Neural crest cell (in vitro differentiated cells): ENCODE measurements at regions not wholly inside any gene's neighbourhood (a gene's known extent, or its start where the extent isn't known, plus 50 kb on each side); places are given as distances from the start of the nearest gene placed in this dataset.

Source experiments
- DNase-seq: peaks from one replicate; pipeline ENCODE4 v3.0.0; 2021; ENCODE audit warnings: low read depth, mixed read lengths, low spot score
- H3K27ac Mint-ChIP-seq: one replicate; pipeline ENCODE4 v1.8.0; 2021; ENCODE audit warnings: mild to moderate bottlenecking, mixed read lengths; ENCODE audit not compliant: unreplicated experiment
- H3K27me3 Mint-ChIP-seq: 2 replicates; pipeline ENCODE4 v1.8.0; 2021; ENCODE audit warnings: low read depth, mild to moderate bottlenecking, mixed read lengths
- H3K36me3 Mint-ChIP-seq: 2 replicates; pipeline ENCODE4 v1.8.0; 2021; ENCODE audit warnings: low read depth, mild to moderate bottlenecking, mixed read lengths
- H3K4me1 Mint-ChIP-seq: 2 replicates; pipeline ENCODE4 v1.8.0; 2021; ENCODE audit warnings: mixed read lengths
- H3K4me3 Mint-ChIP-seq: one replicate; pipeline ENCODE4 v1.8.0; 2021; ENCODE audit warnings: mild to moderate bottlenecking, mixed read lengths
- H3K9me3 Mint-ChIP-seq: 2 replicates; pipeline ENCODE4 v1.8.0; 2021; ENCODE audit warnings: mixed read lengths
- TF ChIP-seq, protein P1 (sequence below): fragments of 200-600 bp; sonication (generic); conservative IDR thresholded peaks from 2 replicates; pipeline ENCODE4 v1.5.0; 2021; ENCODE audit warnings: antibody characterized with exemption, mild to moderate bottlenecking

DNA sequence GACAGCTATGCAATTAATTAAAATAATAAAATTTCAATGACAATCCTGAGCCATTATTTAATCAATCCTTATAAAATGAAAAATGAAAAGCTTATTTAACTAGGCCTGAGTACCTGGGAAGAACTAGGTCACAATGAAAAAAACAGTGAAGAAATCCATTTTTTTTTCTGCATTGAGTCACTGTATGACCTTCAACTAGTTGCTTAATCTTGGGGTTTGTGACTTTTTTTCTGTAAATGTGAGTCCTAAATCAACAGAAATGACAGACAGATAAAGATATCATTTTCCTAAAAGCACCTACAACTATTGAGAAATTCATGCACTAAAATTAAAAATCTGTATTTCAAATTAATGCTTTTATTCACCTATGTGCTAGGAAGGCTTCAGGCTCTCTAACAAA is 96.8 kb downstream of the TMEM26 start:
- Mint-ChIP-seq H3K36me3 (no peaks in the 10 kb centered on the region), H3K27me3 (peaks cover 13% of the 10 kb centered on the region), H3K27ac (no peak overlapping the region), H3K4me3 (no peak overlapping the region), H3K9me3 (peaks cover 7% of the 10 kb centered on the region), H3K4me1 (peaks cover 7% of the 10 kb centered on the region)
- TF ChIP-seq, protein P1, sequence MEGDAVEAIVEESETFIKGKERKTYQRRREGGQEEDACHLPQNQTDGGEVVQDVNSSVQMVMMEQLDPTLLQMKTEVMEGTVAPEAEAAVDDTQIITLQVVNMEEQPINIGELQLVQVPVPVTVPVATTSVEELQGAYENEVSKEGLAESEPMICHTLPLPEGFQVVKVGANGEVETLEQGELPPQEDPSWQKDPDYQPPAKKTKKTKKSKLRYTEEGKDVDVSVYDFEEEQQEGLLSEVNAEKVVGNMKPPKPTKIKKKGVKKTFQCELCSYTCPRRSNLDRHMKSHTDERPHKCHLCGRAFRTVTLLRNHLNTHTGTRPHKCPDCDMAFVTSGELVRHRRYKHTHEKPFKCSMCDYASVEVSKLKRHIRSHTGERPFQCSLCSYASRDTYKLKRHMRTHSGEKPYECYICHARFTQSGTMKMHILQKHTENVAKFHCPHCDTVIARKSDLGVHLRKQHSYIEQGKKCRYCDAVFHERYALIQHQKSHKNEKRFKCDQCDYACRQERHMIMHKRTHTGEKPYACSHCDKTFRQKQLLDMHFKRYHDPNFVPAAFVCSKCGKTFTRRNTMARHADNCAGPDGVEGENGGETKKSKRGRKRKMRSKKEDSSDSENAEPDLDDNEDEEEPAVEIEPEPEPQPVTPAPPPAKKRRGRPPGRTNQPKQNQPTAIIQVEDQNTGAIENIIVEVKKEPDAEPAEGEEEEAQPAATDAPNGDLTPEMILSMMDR: no peak
- DNase-seq: no peak

DNA sequence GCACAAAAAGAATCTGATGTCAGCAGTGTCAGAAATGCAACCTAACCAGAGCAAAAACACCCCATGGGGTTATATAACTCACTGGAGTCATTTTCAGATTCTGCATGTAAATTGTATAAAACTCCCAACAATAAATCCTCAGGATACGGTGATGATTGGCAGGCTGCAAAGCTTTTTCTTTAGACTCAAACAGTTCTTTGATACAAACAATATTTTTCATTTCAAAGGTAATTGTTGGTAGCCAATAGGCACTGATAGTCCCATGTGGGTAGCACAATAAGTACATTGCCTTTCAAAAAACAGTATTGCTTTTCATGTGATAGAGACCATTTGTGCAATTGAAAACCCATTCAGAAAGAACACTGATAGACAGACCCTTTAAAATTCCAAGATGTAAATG is 98.0 kb downstream of the TMEM26 start:
- Mint-ChIP-seq H3K27me3 (peaks cover 16% of the 10 kb centered on the region), H3K36me3 (no peaks in the 10 kb centered on the region), H3K4me1 (peaks cover 7% of the 10 kb centered on the region), H3K9me3 (peaks cover under 1% of the 10 kb centered on the region), H3K27ac (no peak overlapping the region), H3K4me3 (no peak overlapping the region)
- TF ChIP-seq, protein P1: no peak
- DNase-seq: no peak

DNA sequence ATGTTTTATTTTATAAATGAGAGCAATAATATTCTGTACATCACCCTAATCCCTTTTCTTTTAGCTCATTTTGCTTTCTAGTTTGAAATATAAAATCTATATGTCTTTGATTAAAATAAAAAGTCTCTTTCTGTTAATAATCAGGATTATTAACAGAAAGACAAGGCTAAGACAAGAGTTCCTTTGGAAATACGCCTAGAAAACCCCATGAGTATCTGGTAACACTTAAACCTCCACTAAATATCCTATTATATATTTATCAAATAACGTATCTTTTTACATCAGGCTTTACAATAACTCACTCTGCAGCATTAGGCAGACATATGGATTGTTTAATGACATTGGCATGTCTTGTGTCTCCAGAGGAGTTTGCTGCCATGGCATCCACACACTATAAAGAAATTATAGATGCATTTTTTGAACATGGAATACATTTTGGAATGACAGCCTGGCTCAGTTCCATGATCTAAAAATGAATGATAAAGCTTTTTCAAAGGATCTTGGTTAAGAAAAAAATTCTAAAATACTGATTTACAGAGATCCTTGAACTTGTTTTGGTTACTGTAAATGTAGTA is 98.7 kb downstream of the TMEM26 start:
- TF ChIP-seq, protein P1: no peak
- H3K27ac Mint-ChIP-seq: no peak overlapping the region
- no peak overlapping the region for H3K4me3 Mint-ChIP-seq
- no peaks in the 10 kb centered on the region for H3K9me3 Mint-ChIP-seq
- H3K27me3 Mint-ChIP-seq: peaks cover 16% of the 10 kb centered on the region
- no peak for DNase-seq
- H3K36me3 Mint-ChIP-seq: no peaks in the 10 kb centered on the region
- peaks cover 7% of the 10 kb centered on the region for H3K4me1 Mint-ChIP-seq

DNA sequence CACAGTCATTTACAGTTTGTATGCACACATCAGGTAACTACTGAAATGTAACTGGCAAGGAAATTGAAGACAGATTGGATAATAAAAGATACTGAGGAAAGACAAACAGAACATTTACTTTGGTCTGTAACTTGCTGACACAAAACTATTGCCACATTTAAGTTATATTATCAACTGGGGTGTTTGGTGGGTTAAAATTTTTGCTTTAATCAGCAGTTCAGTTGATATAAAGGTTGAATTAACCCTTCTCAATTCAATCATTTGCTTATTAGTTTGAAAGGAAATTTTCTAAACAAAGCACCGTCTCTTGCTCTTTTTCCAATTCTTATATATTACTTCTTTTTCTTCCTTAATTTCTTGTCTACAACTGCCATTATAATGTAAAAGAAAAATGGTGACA is 102.4 kb downstream of the TMEM26 start:
- DNase-seq: no peak
- H3K27me3 Mint-ChIP-seq: peaks cover 16% of the 10 kb centered on the region

DNA sequence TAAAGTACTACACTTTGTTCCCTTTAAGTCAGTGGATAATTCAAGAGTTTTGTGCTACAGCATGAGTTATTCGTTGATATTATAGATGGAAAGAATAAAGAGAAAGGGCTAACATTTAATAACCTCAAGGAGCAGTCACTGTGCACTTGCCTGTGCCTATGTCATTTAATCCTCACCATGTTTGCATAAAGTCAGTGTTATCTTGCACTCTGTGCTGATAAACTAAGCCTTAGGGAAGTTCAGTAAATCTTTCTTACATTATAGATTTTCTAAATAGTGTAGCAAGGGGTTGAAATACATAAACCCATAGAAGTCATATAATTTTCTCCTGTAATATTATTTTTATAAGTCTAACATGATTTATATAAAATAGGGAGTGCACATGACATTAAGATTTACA is 103.1 kb downstream of the TMEM26 start:
- H3K4me1 Mint-ChIP-seq: peaks cover 5% of the 10 kb centered on the region
- H3K27ac Mint-ChIP-seq: no peak overlapping the region
- TF ChIP-seq, protein P1: no peak
- no peaks in the 10 kb centered on the region for H3K36me3 Mint-ChIP-seq
- DNase-seq: no peak
- peaks cover 16% of the 10 kb centered on the region for H3K27me3 Mint-ChIP-seq
- no peak overlapping the region for H3K4me3 Mint-ChIP-seq
- H3K9me3 Mint-ChIP-seq: no peaks in the 10 kb centered on the region

More for the DNA sequence above, 102.4 kb downstream of the TMEM26 start:
- no peak overlapping the region for H3K4me3 Mint-ChIP-seq
- peaks cover 7% of the 10 kb centered on the region for H3K4me1 Mint-ChIP-seq
- H3K9me3 Mint-ChIP-seq: no peaks in the 10 kb centered on the region
- TF ChIP-seq, protein P1: no peak
- no peak overlapping the region for H3K27ac Mint-ChIP-seq
- H3K36me3 Mint-ChIP-seq: no peaks in the 10 kb centered on the region
